CD1c-positive myeloid dendritic cell (primary cell): ENCODE measurements at regions not wholly inside any gene's neighbourhood (a gene's known extent, or its start where the extent isn't known, plus 50 kb on each side); places are given as distances from the start of the nearest gene placed in this dataset.
"Not testable (repeated sequence)": the region's sequence is repeated elsewhere in the genome, so short reads cannot be mapped to it uniquely, and the experiment has no call there.

Experiments
- DNase-seq: peaks from one replicate; pipeline ENCODE4 v3.0.0-alpha.2; 2016; ENCODE audit errors: extremely low spot score

- no peak for DNase-seq
These were observed 307.1 kb upstream of the RSPO3 start for GRCh38 chr6:126811321-126811720.

- no peak for DNase-seq
These were observed 306.5 kb upstream of the RSPO3 start for GRCh38 chr6:126812010-126812409.

- DNase-seq = no peak
These were observed 305.8 kb upstream of the RSPO3 start for GRCh38 chr6:126812651-126813050.

- DNase-seq = no peak
These were observed 297.8 kb upstream of the RSPO3 start for GRCh38 chr6:126820634-126821033.

- DNase-seq = no peak
These were observed 296.8 kb upstream of the RSPO3 start for GRCh38 chr6:126821706-126822105.

GRCh38 chr6:126824226-126824625, 294.2 kb upstream of the RSPO3 start:
- no peak for DNase-seq

GRCh38 chr6:126824815-126825214, 293.7 kb upstream of the RSPO3 start:
- no peak for DNase-seq

- no peak for DNase-seq
These were observed 292.2 kb upstream of the RSPO3 start for GRCh38 chr6:126826166-126826714.

- no peak for DNase-seq
These were observed 287.0 kb upstream of the RSPO3 start for GRCh38 chr6:126831461-126831860.

- DNase-seq = no peak
These were observed 275.7 kb upstream of the RSPO3 start for GRCh38 chr6:126842769-126843168.

GRCh38 chr6:126848119-126848518, 270.4 kb upstream of the RSPO3 start:
- DNase-seq = no peak

- DNase-seq = no peak
These were observed 250.8 kb upstream of the RSPO3 start for GRCh38 chr6:126867641-126868040.

- no peak for DNase-seq
These were observed 245.1 kb upstream of the RSPO3 start for GRCh38 chr6:126873351-126873750.

GRCh38 chr6:126873791-126874190, 244.7 kb upstream of the RSPO3 start:
- DNase-seq = no peak

- no peak for DNase-seq
These were observed 242.0 kb upstream of the RSPO3 start for GRCh38 chr6:126876446-126876845.

GRCh38 chr6:126880964-126881363, 237.5 kb upstream of the RSPO3 start:
- no peak for DNase-seq

- no peak for DNase-seq
These were observed 232.4 kb upstream of the RSPO3 start for GRCh38 chr6:126886106-126886505.

- DNase-seq = no peak
These were observed 229.4 kb upstream of the RSPO3 start for GRCh38 chr6:126888727-126889725.

GRCh38 chr6:126890055-126890454, 228.4 kb upstream of the RSPO3 start:
- no peak for DNase-seq

- DNase-seq = no peak
These were observed 227.3 kb upstream of the RSPO3 start for GRCh38 chr6:126891158-126891557.

GRCh38 chr6:126892869-126893268, 225.6 kb upstream of the RSPO3 start:
- DNase-seq = not testable (repeated sequence)

- no peak for DNase-seq
These were observed 220.7 kb upstream of the RSPO3 start for GRCh38 chr6:126897758-126898157.

GRCh38 chr6:126904176-126904575, 214.3 kb upstream of the RSPO3 start:
- no peak for DNase-seq
